Ishikawa (cell line): ENCODE measurements at regions not wholly inside any gene's neighbourhood (a gene's known extent, or its start where the extent isn't known, plus 50 kb on each side); places are given as distances from the start of the nearest gene placed in this dataset.

Source experiments
- CEBPB ChIP-seq: IDR thresholded peaks from 2 replicates; pipeline ENCODE4 v1.6.1; 2012
- CREB1 ChIP-seq: IDR thresholded peaks from 2 replicates; pipeline ENCODE4 v1.6.1; 2012; ENCODE audit warnings: low read depth
- EGR1 ChIP-seq: IDR thresholded peaks from 2 replicates; pipeline ENCODE4 v1.6.1; 2012
- EP300 ChIP-seq: IDR thresholded peaks from 2 replicates; pipeline ENCODE4 v1.6.1; 2012; ENCODE audit warnings: borderline replicate concordance
- FOXM1 ChIP-seq: IDR thresholded peaks from 2 replicates; pipeline ENCODE4 v1.6.1; 2012; ENCODE audit warnings: low read depth, borderline replicate concordance
- NFIC ChIP-seq: IDR thresholded peaks from 2 replicates; pipeline ENCODE4 v1.6.1; 2012
- RAD21 ChIP-seq: IDR thresholded peaks from 2 replicates; pipeline ENCODE4 v1.6.1; 2012; ENCODE audit warnings: low read depth
- TAF1 ChIP-seq: IDR thresholded peaks from 2 replicates; pipeline ENCODE4 v1.6.1; 2012; ENCODE audit warnings: low read depth, mild to moderate bottlenecking
- TCF12 ChIP-seq: IDR thresholded peaks from 2 replicates; pipeline ENCODE4 v1.6.1; 2012; ENCODE audit warnings: low read depth
- TEAD4 ChIP-seq: IDR thresholded peaks from 2 replicates; pipeline ENCODE4 v1.6.1; 2012
- USF1 ChIP-seq: IDR thresholded peaks from 2 replicates; pipeline ENCODE4 v1.6.1; 2012
- YY1 ChIP-seq: IDR thresholded peaks from 2 replicates; pipeline ENCODE4 v1.6.1; 2012; ENCODE audit warnings: low read depth
- ZBTB7A ChIP-seq: IDR thresholded peaks from 2 replicates; pipeline ENCODE4 v1.6.1; 2012; ENCODE audit warnings: low read depth
- TF ChIP-seq, protein P1 (sequence below): IDR thresholded peaks from 2 replicates; pipeline ENCODE4 v1.6.1; 2012; ENCODE audit warnings: low read depth, mild to moderate bottlenecking
- TF ChIP-seq, protein P2 (sequence below): IDR thresholded peaks from 2 replicates; pipeline ENCODE4 v1.6.1; 2012

- TF ChIP-seq YY1 (no peak), ZBTB7A (no peak)
- TF ChIP-seq, protein P1, sequence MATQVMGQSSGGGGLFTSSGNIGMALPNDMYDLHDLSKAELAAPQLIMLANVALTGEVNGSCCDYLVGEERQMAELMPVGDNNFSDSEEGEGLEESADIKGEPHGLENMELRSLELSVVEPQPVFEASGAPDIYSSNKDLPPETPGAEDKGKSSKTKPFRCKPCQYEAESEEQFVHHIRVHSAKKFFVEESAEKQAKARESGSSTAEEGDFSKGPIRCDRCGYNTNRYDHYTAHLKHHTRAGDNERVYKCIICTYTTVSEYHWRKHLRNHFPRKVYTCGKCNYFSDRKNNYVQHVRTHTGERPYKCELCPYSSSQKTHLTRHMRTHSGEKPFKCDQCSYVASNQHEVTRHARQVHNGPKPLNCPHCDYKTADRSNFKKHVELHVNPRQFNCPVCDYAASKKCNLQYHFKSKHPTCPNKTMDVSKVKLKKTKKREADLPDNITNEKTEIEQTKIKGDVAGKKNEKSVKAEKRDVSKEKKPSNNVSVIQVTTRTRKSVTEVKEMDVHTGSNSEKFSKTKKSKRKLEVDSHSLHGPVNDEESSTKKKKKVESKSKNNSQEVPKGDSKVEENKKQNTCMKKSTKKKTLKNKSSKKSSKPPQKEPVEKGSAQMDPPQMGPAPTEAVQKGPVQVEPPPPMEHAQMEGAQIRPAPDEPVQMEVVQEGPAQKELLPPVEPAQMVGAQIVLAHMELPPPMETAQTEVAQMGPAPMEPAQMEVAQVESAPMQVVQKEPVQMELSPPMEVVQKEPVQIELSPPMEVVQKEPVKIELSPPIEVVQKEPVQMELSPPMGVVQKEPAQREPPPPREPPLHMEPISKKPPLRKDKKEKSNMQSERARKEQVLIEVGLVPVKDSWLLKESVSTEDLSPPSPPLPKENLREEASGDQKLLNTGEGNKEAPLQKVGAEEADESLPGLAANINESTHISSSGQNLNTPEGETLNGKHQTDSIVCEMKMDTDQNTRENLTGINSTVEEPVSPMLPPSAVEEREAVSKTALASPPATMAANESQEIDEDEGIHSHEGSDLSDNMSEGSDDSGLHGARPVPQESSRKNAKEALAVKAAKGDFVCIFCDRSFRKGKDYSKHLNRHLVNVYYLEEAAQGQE: no peak
These were observed 52.8 kb downstream of the SOX2 start for GRCh38 chr3:181764544-181764943.

DNA sequence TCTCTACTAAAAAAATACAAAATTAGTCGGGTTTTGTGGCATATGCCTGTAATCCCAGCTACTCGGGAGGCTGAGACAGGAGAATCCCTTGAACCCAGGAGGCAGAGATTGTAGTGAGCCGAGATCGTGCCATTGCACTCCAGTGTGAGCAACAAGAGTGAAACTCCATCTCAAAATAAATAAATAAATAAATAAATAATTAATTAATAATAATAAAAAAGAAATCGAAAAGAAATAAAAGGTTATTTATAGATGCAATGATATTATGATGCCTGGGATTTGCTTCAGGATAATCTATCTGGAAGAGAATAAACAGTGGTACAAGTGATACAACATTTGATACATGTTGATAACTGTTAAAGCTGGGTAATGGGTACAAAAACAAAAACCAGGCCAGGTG is 58.6 kb downstream of the SOX2 start:
- no peak for TF ChIP-seq EP300
- TF ChIP-seq CEBPB: no peak
- no peak for TF ChIP-seq FOXM1
- TF ChIP-seq NFIC: no peak
- no peak for TF ChIP-seq RAD21
- TF ChIP-seq EGR1: no peak
- no peak for TF ChIP-seq TEAD4
- TF ChIP-seq TCF12: no peak
- TF ChIP-seq USF1: no peak
- no peak for TF ChIP-seq ZBTB7A
- TF ChIP-seq, protein P2, sequence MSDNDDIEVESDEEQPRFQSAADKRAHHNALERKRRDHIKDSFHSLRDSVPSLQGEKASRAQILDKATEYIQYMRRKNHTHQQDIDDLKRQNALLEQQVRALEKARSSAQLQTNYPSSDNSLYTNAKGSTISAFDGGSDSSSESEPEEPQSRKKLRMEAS: no peak
- TF ChIP-seq, protein P1: no peak
- TF ChIP-seq TAF1: no peak

DNA sequence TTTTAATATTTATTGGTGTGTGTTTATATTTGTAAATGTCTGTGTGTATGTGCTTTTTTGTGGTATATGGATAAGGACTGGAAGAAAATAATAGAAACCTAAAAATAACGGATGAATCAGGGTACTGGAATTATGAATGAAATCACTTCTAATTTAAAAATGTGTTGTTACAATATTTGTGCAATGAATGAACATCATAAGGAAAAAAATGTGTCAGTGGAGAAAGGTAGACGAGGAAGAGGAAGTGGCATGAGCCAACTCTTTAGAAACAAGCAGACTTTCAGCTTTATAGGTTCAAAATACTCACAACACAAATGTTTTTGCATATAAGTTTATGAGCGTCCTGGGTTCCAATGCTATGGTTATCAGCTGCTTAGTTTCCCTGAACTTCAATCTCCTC is 59.4 kb downstream of the SOX2 start:
- TF ChIP-seq TAF1 (no peak), TCF12 (no peak), NFIC (no peak)

DNA sequence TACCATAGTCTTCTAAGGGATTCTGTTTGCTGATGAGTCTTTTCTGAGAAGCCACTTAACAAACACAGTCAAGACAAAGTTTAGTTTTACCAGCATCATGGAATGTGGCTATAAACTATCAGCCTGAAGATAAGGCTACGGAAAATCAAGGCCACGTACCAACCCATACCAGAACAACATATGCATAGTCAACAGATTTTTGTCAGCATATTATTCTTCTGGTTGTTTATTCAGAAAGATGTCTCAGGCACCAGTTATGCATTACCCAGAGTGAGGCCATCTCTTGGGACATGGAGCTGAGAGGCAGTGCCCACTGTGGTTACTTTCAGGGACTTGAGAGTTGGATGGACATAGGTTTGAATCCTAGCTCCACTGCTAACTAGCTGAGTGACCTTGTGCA is 60.4 kb downstream of the SOX2 start:
- no peak for TF ChIP-seq EGR1
- no peak for TF ChIP-seq FOXM1
- TF ChIP-seq NFIC: no peak
- TF ChIP-seq TAF1: no peak
- no peak for TF ChIP-seq EP300
- TF ChIP-seq, protein P2: no peak
- no peak for TF ChIP-seq TEAD4
- TF ChIP-seq ZBTB7A: no peak
- TF ChIP-seq CEBPB: no peak
- TF ChIP-seq RAD21: no peak
- TF ChIP-seq, protein P1: no peak
- TF ChIP-seq TCF12: no peak
- no peak for TF ChIP-seq USF1
- no peak for TF ChIP-seq CREB1

- TF ChIP-seq RAD21: no peak
- TF ChIP-seq, protein P1: no peak
- no peak for TF ChIP-seq EP300
- TF ChIP-seq, protein P2: no peak
- no peak for TF ChIP-seq TCF12
- TF ChIP-seq NFIC: no peak
- TF ChIP-seq TAF1: no peak
- no peak for TF ChIP-seq ZBTB7A
- no peak for TF ChIP-seq CEBPB
- no peak for TF ChIP-seq USF1
- TF ChIP-seq TEAD4: no peak
- no peak for TF ChIP-seq EGR1
- TF ChIP-seq CREB1: no peak
- TF ChIP-seq YY1: no peak
- TF ChIP-seq FOXM1: no peak
These were observed 62.2 kb downstream of the SOX2 start for GRCh38 chr3:181773921-181774320.
